HG03139 (cell line): ENCODE measurements at regions not wholly inside any gene's neighbourhood (a gene's known extent, or its start where the extent isn't known, plus 50 kb on each side); places are given as distances from the start of the nearest gene placed in this dataset.

ENCODE experiments used
- ATAC-seq: cut with Tn5 transposase; IDR thresholded peaks from one replicate; pipeline ENCODE4 v1.9.1; 2021; ENCODE audit not compliant: unreplicated experiment

GRCh38 chr3:83729576-83729975 is 1229.2 kb upstream of the CADM2 start:
- no peak for ATAC-seq

GRCh38 chr3:83734656-83735055 is 1224.1 kb upstream of the CADM2 start:
- ATAC-seq, result no peak

GRCh38 chr3:83738202-83738601 is 1220.6 kb upstream of the CADM2 start:
- no peak for ATAC-seq

GRCh38 chr3:83740504-83740903 is 1218.3 kb upstream of the CADM2 start:
- ATAC-seq, result no peak

- no peak for ATAC-seq
Measured at GRCh38 chr3:83765956-83766355, 1192.8 kb upstream of the CADM2 start.

GRCh38 chr3:83769791-83770663 is 1188.8 kb upstream of the CADM2 start:
- ATAC-seq, result no peak

- no peak for ATAC-seq
Measured at GRCh38 chr3:83770664-83771402, 1188.0 kb upstream of the CADM2 start.

- no peak for ATAC-seq
Measured at GRCh38 chr3:83802801-83803200, 1156.0 kb upstream of the CADM2 start.

GRCh38 chr3:83807511-83807910 is 1151.3 kb upstream of the CADM2 start:
- no peak for ATAC-seq

GRCh38 chr3:83813176-83813575 is 1145.6 kb upstream of the CADM2 start:
- ATAC-seq, result no peak

GRCh38 chr3:83816653-83817052 is 1142.1 kb upstream of the CADM2 start:
- no peak for ATAC-seq

GRCh38 chr3:83821506-83821905 is 1137.3 kb upstream of the CADM2 start:
- ATAC-seq, result no peak

GRCh38 chr3:83823095-83823494 is 1135.7 kb upstream of the CADM2 start:
- ATAC-seq, result no peak

- no peak for ATAC-seq
Measured at GRCh38 chr3:83835040-83835439, 1123.7 kb upstream of the CADM2 start.

GRCh38 chr3:83842511-83842910 is 1116.3 kb upstream of the CADM2 start:
- ATAC-seq, result no peak

GRCh38 chr3:83843716-83844115 is 1115.1 kb upstream of the CADM2 start:
- no peak for ATAC-seq

GRCh38 chr3:83849106-83849730 is 1109.6 kb upstream of the CADM2 start:
- ATAC-seq, result no peak

GRCh38 chr3:83863380-83863779 is 1095.4 kb upstream of the CADM2 start:
- no peak for ATAC-seq

GRCh38 chr3:83868909-83869567 is 1089.8 kb upstream of the CADM2 start:
- ATAC-seq, result no peak

GRCh38 chr3:83873550-83873949 is 1085.2 kb upstream of the CADM2 start:
- ATAC-seq, result no peak

- ATAC-seq, result no peak
Measured at GRCh38 chr3:83877910-83878309, 1080.9 kb upstream of the CADM2 start.
